ENCODE measurements at regions not wholly inside any gene's neighbourhood (a gene's known extent, or its start where the extent isn't known, plus 50 kb on each side); places are given as distances from the start of the nearest gene placed in this dataset.

GRCh38 chr1:76770979-76771378 lies 96.3 kb upstream of the ST6GALNAC5 start:
- no peak for DNase-seq

GRCh38 chr1:76781447-76781846 lies 85.8 kb upstream of the ST6GALNAC5 start:
- Histone ChIP-seq H3K4me3 (ENCODE audit: low read depth, low read length) (no peak overlapping the region), H3K36me3 (no peaks in the 10 kb centered on the region), H3K4me1 (no peaks in the 10 kb centered on the region), H3K9me3 (no peaks in the 10 kb centered on the region), H3K27me3 (no peaks in the 10 kb centered on the region)
- TF ChIP-seq CTCF (IDR thresholded peaks at IDR 0.05; ENCODE audit: low read depth, low read length): no peak
- DNase-seq: no peak

More at GRCh38 chr1:76770979-76771378, 96.3 kb upstream of the ST6GALNAC5 start:
- H3K36me3 ChIP-seq: no peaks in the 10 kb centered on the region
- H3K4me1 ChIP-seq: no peaks in the 10 kb centered on the region
- H3K27me3 ChIP-seq: no peaks in the 10 kb centered on the region
- no peak for TF ChIP-seq CTCF (IDR thresholded peaks at IDR 0.05; ENCODE audit: low read depth, low read length)
- no peak overlapping the region for H3K4me3 ChIP-seq (ENCODE audit: low read depth, low read length)
- no peaks in the 10 kb centered on the region for H3K9me3 ChIP-seq

- TF ChIP-seq CTCF (IDR thresholded peaks at IDR 0.05; ENCODE audit: low read depth, low read length): no peak
- Histone ChIP-seq H3K9me3 (no peaks in the 10 kb centered on the region), H3K4me1 (no peaks in the 10 kb centered on the region), H3K4me3 (ENCODE audit: low read depth, low read length) (no peak overlapping the region), H3K27me3 (no peaks in the 10 kb centered on the region), H3K36me3 (no peaks in the 10 kb centered on the region)
- no peak for DNase-seq
Observed at GRCh38 chr1:76782809-76783208, 84.5 kb upstream of the ST6GALNAC5 start.

- no peaks in the 10 kb centered on the region for H3K27me3 ChIP-seq
- no peaks in the 10 kb centered on the region for H3K36me3 ChIP-seq
- no peak for TF ChIP-seq CTCF (IDR thresholded peaks at IDR 0.05; ENCODE audit: low read depth, low read length)
- no peak for DNase-seq
- no peaks in the 10 kb centered on the region for H3K4me1 ChIP-seq
- no peaks in the 10 kb centered on the region for H3K9me3 ChIP-seq
- H3K4me3 ChIP-seq (ENCODE audit: low read depth, low read length): no peak overlapping the region
Observed at GRCh38 chr1:76784502-76784901, 82.8 kb upstream of the ST6GALNAC5 start.

GRCh38 chr1:76786222-76786621 lies 81.1 kb upstream of the ST6GALNAC5 start:
- H3K27me3 ChIP-seq: no peaks in the 10 kb centered on the region
- H3K9me3 ChIP-seq: no peaks in the 10 kb centered on the region
- H3K4me3 ChIP-seq (ENCODE audit: low read depth, low read length): no peak overlapping the region
- H3K4me1 ChIP-seq: no peaks in the 10 kb centered on the region
- no peak for TF ChIP-seq CTCF (IDR thresholded peaks at IDR 0.05; ENCODE audit: low read depth, low read length)
- no peaks in the 10 kb centered on the region for H3K36me3 ChIP-seq
- DNase-seq: no peak

- Histone ChIP-seq H3K4me1 (no peaks in the 10 kb centered on the region), H3K4me3 (ENCODE audit: low read depth, low read length) (no peak overlapping the region), H3K27me3 (no peaks in the 10 kb centered on the region), H3K36me3 (no peaks in the 10 kb centered on the region), H3K9me3 (no peaks in the 10 kb centered on the region)
- no peak for DNase-seq
- no peak for TF ChIP-seq CTCF (IDR thresholded peaks at IDR 0.05; ENCODE audit: low read depth, low read length)
Observed at GRCh38 chr1:76793594-76793993, 73.7 kb upstream of the ST6GALNAC5 start.
